Muscle layer of duodenum (tissue), 2 donors: ENCODE measurements at regions not wholly inside any gene's neighbourhood (a gene's known extent, or its start where the extent isn't known, plus 50 kb on each side); places are given as distances from the start of the nearest gene placed in this dataset.

Experiments used
- H3K27ac ChIP-seq: one replicate; pipeline ENCODE4 v1.7.0; 2013; ENCODE audit warnings: mild to moderate bottlenecking, low read length
- H3K27me3 ChIP-seq: one replicate; pipeline ENCODE4 v1.7.0; 2013; ENCODE audit warnings: low read depth, mild to moderate bottlenecking, control low read depth, low read length
- H3K36me3 ChIP-seq, 2 donors: one replicate each; pipeline ENCODE4 v1.7.0; 2013; ENCODE audit warnings: low read length in 2 of 2, control low read depth in 1 of 2, mild to moderate bottlenecking in 1 of 2; ENCODE audit not compliant: insufficient read depth in 2 of 2, control insufficient read depth in 1 of 2
- H3K4me1 ChIP-seq, 2 donors: one replicate each; pipeline ENCODE4 v1.7.0; 2013; ENCODE audit warnings: low read length in 2 of 2, mild to moderate bottlenecking in 2 of 2, control low read depth in 1 of 2, moderate library complexity in 1 of 2; ENCODE audit not compliant: insufficient read depth in 2 of 2, control insufficient read depth in 1 of 2
- H3K4me3 ChIP-seq, 2 donors: one replicate each; pipeline ENCODE4 v1.7.0; 2013; ENCODE audit warnings: low read length in 2 of 2, low read depth in 1 of 2, mild to moderate bottlenecking in 1 of 2
- H3K9me3 ChIP-seq, 2 donors: one replicate each; pipeline ENCODE4 v1.7.0; 2013; ENCODE audit warnings: low read length in 2 of 2, control low read depth in 1 of 2, mild to moderate bottlenecking in 1 of 2; ENCODE audit not compliant: control insufficient read depth in 1 of 2
- donor health status: healthy.

GRCh38 chr17:33516645-33517044, 223.6 kb upstream of the ASIC2 start:
- no peak overlapping the region for H3K4me3 ChIP-seq
- H3K27ac ChIP-seq = no peak overlapping the region
- H3K36me3 ChIP-seq = no peaks in the 10 kb centered on the region
- H3K4me1 ChIP-seq = no peaks in the 10 kb centered on the region
- H3K9me3 ChIP-seq = no peaks in the 10 kb centered on the region
- H3K27me3 ChIP-seq = no peaks in the 10 kb centered on the region

GRCh38 chr17:33517746-33518145, 224.7 kb upstream of the ASIC2 start:
- Histone ChIP-seq H3K36me3 (no peaks in the 10 kb centered on the region), H3K27ac (no peak overlapping the region), H3K4me1 (no peaks in the 10 kb centered on the region), H3K4me3 (no peak overlapping the region), H3K9me3 (no peaks in the 10 kb centered on the region), H3K27me3 (no peaks in the 10 kb centered on the region)

DNA sequence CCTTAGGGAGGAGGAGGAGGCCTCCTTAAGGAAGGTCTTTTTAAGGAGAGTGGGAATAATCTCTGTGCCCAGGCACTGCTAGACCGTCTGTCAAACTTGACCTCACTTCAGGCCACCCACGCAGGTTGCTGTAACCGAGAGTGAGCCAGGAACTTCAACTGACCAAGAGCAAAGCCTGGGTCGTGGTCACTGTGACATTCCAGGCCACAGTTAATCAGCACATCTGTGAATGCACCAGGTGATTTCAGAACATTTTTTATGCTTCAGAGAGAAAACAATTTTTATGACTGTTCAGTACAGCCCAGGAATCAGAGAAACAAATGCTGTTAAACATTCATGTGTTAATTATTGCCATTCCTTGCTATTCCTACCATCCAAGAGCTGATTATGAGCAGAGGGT, 226.6 kb upstream of the ASIC2 start:
- no peaks in the 10 kb centered on the region for H3K36me3 ChIP-seq
- H3K4me1 ChIP-seq = no peaks in the 10 kb centered on the region
- no peak overlapping the region for H3K4me3 ChIP-seq
- H3K27ac ChIP-seq = no peak overlapping the region
- H3K9me3 ChIP-seq = no peaks in the 10 kb centered on the region
- no peaks in the 10 kb centered on the region for H3K27me3 ChIP-seq

- no peaks in the 10 kb centered on the region for H3K9me3 ChIP-seq
Observed at GRCh38 chr17:33520426-33521330, 227.6 kb upstream of the ASIC2 start.

DNA sequence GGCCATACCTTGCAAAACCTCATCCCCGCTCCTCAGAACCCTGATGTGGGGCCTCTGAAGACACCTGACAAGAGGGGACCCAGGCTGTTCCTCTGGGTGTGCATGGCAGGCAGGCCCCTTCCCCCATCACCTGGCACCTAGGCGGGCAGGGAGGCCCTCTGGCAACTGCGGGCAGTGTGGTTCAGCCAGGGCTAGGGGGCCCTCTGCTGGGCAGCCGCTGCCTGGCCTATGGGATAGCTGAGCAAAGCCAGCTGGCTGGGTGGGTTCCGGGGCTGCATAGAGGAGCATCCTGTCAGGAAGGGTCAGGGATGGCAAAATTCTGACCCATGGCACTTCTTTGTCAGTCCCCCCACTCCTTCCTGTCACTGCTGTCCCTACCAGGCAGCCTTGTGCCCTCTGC, 228.7 kb upstream of the ASIC2 start:
- Histone ChIP-seq H3K27ac (no peak overlapping the region), H3K36me3 (no peaks in the 10 kb centered on the region), H3K9me3 (peaks cover 0 to under 1% of the 10 kb centered on the region in 2 donors), H3K27me3 (no peaks in the 10 kb centered on the region), H3K4me3 (no peak overlapping the region), H3K4me1 (no peaks in the 10 kb centered on the region)

More at GRCh38 chr17:33520426-33521330, 227.6 kb upstream of the ASIC2 start:
- H3K4me3 ChIP-seq = no peak overlapping the region
- H3K27ac ChIP-seq = no peak overlapping the region
- H3K4me1 ChIP-seq = no peaks in the 10 kb centered on the region
- no peaks in the 10 kb centered on the region for H3K27me3 ChIP-seq
- H3K36me3 ChIP-seq = no peaks in the 10 kb centered on the region

- no peaks in the 10 kb centered on the region for H3K4me1 ChIP-seq
Observed at GRCh38 chr17:33522623-33523022, 229.5 kb upstream of the ASIC2 start.

GRCh38 chr17:33523577-33523981, 230.5 kb upstream of the ASIC2 start:
- H3K27ac ChIP-seq = no peak overlapping the region

More at GRCh38 chr17:33522623-33523022, 229.5 kb upstream of the ASIC2 start:
- Histone ChIP-seq H3K4me3 (no peak overlapping the region), H3K27ac (no peak overlapping the region), H3K27me3 (no peaks in the 10 kb centered on the region), H3K36me3 (no peaks in the 10 kb centered on the region), H3K9me3 (peaks cover 0 to 9% of the 10 kb centered on the region in 2 donors)

DNA sequence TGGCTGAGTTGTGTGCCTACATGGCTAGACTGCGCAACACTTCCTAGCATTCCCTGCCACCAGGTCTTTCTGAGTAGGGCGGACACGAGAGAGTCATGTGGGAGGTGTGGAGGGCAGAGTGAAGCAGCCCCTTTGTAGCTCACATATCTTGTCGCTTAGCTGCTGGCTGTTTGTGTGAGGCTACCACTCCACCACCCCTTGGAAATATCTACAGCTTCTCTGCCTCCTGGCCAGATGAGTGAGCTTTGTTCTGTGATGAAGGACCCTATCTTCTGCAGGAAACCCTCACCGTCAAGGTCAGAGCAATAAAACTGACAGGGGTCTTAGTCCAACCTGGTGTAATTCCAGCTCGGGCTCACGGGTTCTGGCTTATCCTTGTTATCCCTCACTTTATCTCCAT, 232.1 kb upstream of the ASIC2 start:
- no peaks in the 10 kb centered on the region for H3K27me3 ChIP-seq
- H3K4me3 ChIP-seq = no peak overlapping the region
- no peak overlapping the region for H3K27ac ChIP-seq
- peaks cover 0 to 12% of the 10 kb centered on the region in 2 donors for H3K9me3 ChIP-seq
- H3K4me1 ChIP-seq = no peaks in the 10 kb centered on the region
- H3K36me3 ChIP-seq = no peaks in the 10 kb centered on the region

More at GRCh38 chr17:33523577-33523981, 230.5 kb upstream of the ASIC2 start:
- H3K4me1 ChIP-seq = no peaks in the 10 kb centered on the region
- H3K36me3 ChIP-seq = no peaks in the 10 kb centered on the region
- no peaks in the 10 kb centered on the region for H3K27me3 ChIP-seq
- H3K9me3 ChIP-seq = peaks cover 0 to 12% of the 10 kb centered on the region in 2 donors
- no peak overlapping the region for H3K4me3 ChIP-seq

DNA sequence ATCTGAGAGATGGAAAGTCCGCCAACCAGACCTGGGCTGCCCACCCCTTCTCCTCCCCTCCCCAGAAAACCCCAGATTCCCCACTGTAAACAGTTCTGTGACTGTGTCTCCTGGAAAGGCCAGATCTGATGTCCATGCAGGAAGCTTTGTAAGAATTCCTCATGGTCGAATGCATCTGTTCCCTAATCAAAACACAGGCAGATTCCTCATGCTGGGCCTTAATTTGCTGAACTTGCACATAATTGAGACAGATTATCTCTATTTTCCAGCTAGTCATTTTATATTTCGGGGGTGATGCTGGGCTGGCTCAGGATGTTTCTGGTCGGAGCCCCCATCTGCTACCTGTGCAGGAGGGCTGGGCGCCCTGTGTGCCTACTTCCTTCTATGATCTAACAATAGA, 233.6 kb upstream of the ASIC2 start:
- H3K27me3 ChIP-seq = no peaks in the 10 kb centered on the region
- no peaks in the 10 kb centered on the region for H3K4me1 ChIP-seq
- H3K4me3 ChIP-seq = no peak overlapping the region
- H3K36me3 ChIP-seq = no peaks in the 10 kb centered on the region
- H3K27ac ChIP-seq = no peak overlapping the region
- H3K9me3 ChIP-seq = peaks cover 0 to 12% of the 10 kb centered on the region in 2 donors

DNA sequence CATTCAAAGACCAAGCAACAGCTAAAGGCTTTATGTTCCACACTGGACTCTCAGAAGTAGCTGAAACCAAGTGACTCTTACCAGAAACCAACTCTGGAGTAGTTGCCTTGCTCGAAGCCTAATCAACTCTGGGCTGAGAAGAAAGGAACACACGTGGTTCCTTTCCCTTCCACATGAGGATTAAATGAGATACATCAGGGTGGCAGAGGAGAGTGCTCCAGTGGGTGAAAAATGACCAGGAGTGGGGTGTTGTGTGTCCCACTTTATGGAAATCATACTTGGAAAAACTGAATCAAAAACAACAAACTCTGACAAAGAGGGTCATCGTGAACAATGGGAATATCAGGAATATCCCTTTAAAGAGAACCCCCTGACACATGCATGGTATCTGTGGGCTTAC, 234.2 kb upstream of the ASIC2 start:
- no peaks in the 10 kb centered on the region for H3K36me3 ChIP-seq
- no peak overlapping the region for H3K4me3 ChIP-seq
- H3K4me1 ChIP-seq = no peaks in the 10 kb centered on the region
- no peaks in the 10 kb centered on the region for H3K27me3 ChIP-seq
- H3K9me3 ChIP-seq = peaks cover 0 to 12% of the 10 kb centered on the region in 2 donors
- no peak overlapping the region for H3K27ac ChIP-seq

GRCh38 chr17:33528846-33529245, 235.8 kb upstream of the ASIC2 start:
- peaks cover 0 to 12% of the 10 kb centered on the region in 2 donors for H3K9me3 ChIP-seq
- no peaks in the 10 kb centered on the region for H3K4me1 ChIP-seq
- H3K27ac ChIP-seq = no peak overlapping the region
- no peaks in the 10 kb centered on the region for H3K27me3 ChIP-seq
- no peaks in the 10 kb centered on the region for H3K36me3 ChIP-seq
- no peak overlapping the region for H3K4me3 ChIP-seq
